Endothelial cell (in vitro differentiated cells): ENCODE measurements at regions not wholly inside any gene's neighbourhood (a gene's known extent, or its start where the extent isn't known, plus 50 kb on each side); places are given as distances from the start of the nearest gene placed in this dataset.
A peak's percentile ranks its signal among the peaks of the same experiment; 100 is the strongest.

Source experiments
- DNase-seq: peaks from one replicate; pipeline ENCODE4 v3.0.0; 2021; ENCODE audit warnings: low spot score
- H3K27ac Mint-ChIP-seq: one replicate; pipeline ENCODE4 v1.8.0; 2021; ENCODE audit warnings: mixed read lengths, inconsistent platforms; ENCODE audit not compliant: unreplicated experiment
- H3K27me3 Mint-ChIP-seq: one replicate; pipeline ENCODE4 v1.8.0; 2021; ENCODE audit warnings: mild to moderate bottlenecking, moderate library complexity, mixed read lengths, inconsistent platforms; ENCODE audit not compliant: unreplicated experiment
- H3K36me3 Mint-ChIP-seq: one replicate; pipeline ENCODE4 v1.8.0; 2021; ENCODE audit warnings: mild to moderate bottlenecking, low read depth, mixed read lengths, inconsistent platforms; ENCODE audit not compliant: unreplicated experiment
- H3K4me1 Mint-ChIP-seq: one replicate; pipeline ENCODE4 v1.8.0; 2021; ENCODE audit warnings: mild to moderate bottlenecking, mixed read lengths, inconsistent platforms; ENCODE audit not compliant: unreplicated experiment
- H3K4me3 Mint-ChIP-seq: one replicate; pipeline ENCODE4 v1.8.0; 2021; ENCODE audit warnings: mild to moderate bottlenecking, mixed read lengths, inconsistent platforms; ENCODE audit not compliant: unreplicated experiment
- H3K9me3 Mint-ChIP-seq: one replicate; pipeline ENCODE4 v1.8.0; 2021; ENCODE audit warnings: mixed read lengths, inconsistent platforms; ENCODE audit not compliant: unreplicated experiment
- CTCF ChIP-seq: fragments of 200-600 bp; sonication (generic); IDR thresholded peaks from one replicate; pipeline ENCODE4 v1.5.0; 2021; ENCODE audit warnings: antibody characterized with exemption; ENCODE audit not compliant: unreplicated experiment

- no peak for TF ChIP-seq CTCF
- H3K9me3 Mint-ChIP-seq, result no peaks in the 10 kb centered on the region
- peaks cover 7% of the 10 kb centered on the region for H3K27me3 Mint-ChIP-seq
- no peak for DNase-seq
- no peaks in the 10 kb centered on the region for H3K36me3 Mint-ChIP-seq
- H3K4me1 Mint-ChIP-seq, result peaks cover 52% of the 10 kb centered on the region
- no peak overlapping the region for H3K27ac Mint-ChIP-seq
- no peak overlapping the region for H3K4me3 Mint-ChIP-seq
Observed at GRCh38 chr20:57821935-57822334, 112.1 kb upstream of the PMEPA1 start.

- Mint-ChIP-seq H3K36me3 (no peaks in the 10 kb centered on the region), H3K27ac (peak overlapping the region; percentile 72)
- peak; percentile 28 for DNase-seq
Observed at GRCh38 chr20:57819691-57820380, 110.0 kb upstream of the PMEPA1 start.

GRCh38 chr20:57819291-57819690 lies 109.5 kb upstream of the PMEPA1 start:
- H3K36me3 Mint-ChIP-seq, result no peaks in the 10 kb centered on the region
- no peaks in the 10 kb centered on the region for H3K9me3 Mint-ChIP-seq
- H3K27ac Mint-ChIP-seq, result peak overlapping the region; percentile 72
- no peak for TF ChIP-seq CTCF
- H3K27me3 Mint-ChIP-seq, result peaks cover 4% of the 10 kb centered on the region
- no peak overlapping the region for H3K4me3 Mint-ChIP-seq
- peaks cover 34% of the 10 kb centered on the region for H3K4me1 Mint-ChIP-seq
- DNase-seq, result no peak

More at GRCh38 chr20:57819691-57820380, 110.0 kb upstream of the PMEPA1 start:
- no peak for TF ChIP-seq CTCF
- peaks cover 4% of the 10 kb centered on the region for H3K27me3 Mint-ChIP-seq
- H3K9me3 Mint-ChIP-seq, result no peaks in the 10 kb centered on the region
- peaks cover 34% of the 10 kb centered on the region for H3K4me1 Mint-ChIP-seq
- H3K4me3 Mint-ChIP-seq, result no peak overlapping the region

GRCh38 chr20:57818418-57819181 lies 108.8 kb upstream of the PMEPA1 start:
- peaks cover 34% of the 10 kb centered on the region for H3K4me1 Mint-ChIP-seq
- TF ChIP-seq CTCF, result no peak
- H3K9me3 Mint-ChIP-seq, result no peaks in the 10 kb centered on the region
- H3K27me3 Mint-ChIP-seq, result peaks cover 6% of the 10 kb centered on the region
- H3K36me3 Mint-ChIP-seq, result no peaks in the 10 kb centered on the region
- peak; percentile 36 for DNase-seq
- peak overlapping the region; percentile 88 for H3K27ac Mint-ChIP-seq
- no peak overlapping the region for H3K4me3 Mint-ChIP-seq

GRCh38 chr20:57815405-57815804 lies 105.6 kb upstream of the PMEPA1 start:
- Mint-ChIP-seq H3K27me3 (peaks cover 8% of the 10 kb centered on the region), H3K36me3 (no peaks in the 10 kb centered on the region), H3K4me1 (peaks cover 33% of the 10 kb centered on the region), H3K4me3 (no peak overlapping the region), H3K9me3 (no peaks in the 10 kb centered on the region), H3K27ac (no peak overlapping the region)
- no peak for DNase-seq
- no peak for TF ChIP-seq CTCF
